H9 (cell line): ENCODE measurements at regions not wholly inside any gene's neighbourhood (a gene's known extent, or its start where the extent isn't known, plus 50 kb on each side); places are given as distances from the start of the nearest gene placed in this dataset.

Source experiments
- DNase-seq: peaks from one replicate; pipeline ENCODE4 v3.0.0-alpha.2; 2017
- H2AFZ ChIP-seq: one replicate; pipeline ENCODE4 v1.6.1; 2013; ENCODE audit warnings: mild to moderate bottlenecking, low read length, control low read depth, moderate library complexity
- H2AK5ac ChIP-seq: 2 replicates; pipeline ENCODE4 v1.6.1; 2013; ENCODE audit warnings: low read length, control low read depth, mixed read lengths; ENCODE audit not compliant: insufficient read length
- H2BK120ac ChIP-seq: one replicate; pipeline ENCODE4 v1.6.1; 2013; ENCODE audit warnings: low read depth, mild to moderate bottlenecking, low read length, control low read depth, inconsistent platforms; ENCODE audit not compliant: poor library complexity, severe bottlenecking
- H2BK12ac ChIP-seq: 2 replicates; pipeline ENCODE4 v1.6.1; 2013; ENCODE audit warnings: low read length, control low read depth, mixed read lengths, low read depth; ENCODE audit not compliant: insufficient read length
- H2BK15ac ChIP-seq: 2 replicates; pipeline ENCODE4 v1.6.1; 2013; ENCODE audit warnings: low read depth, low read length, control low read depth
- H2BK20ac ChIP-seq: one replicate; pipeline ENCODE4 v1.6.1; 2013; ENCODE audit warnings: low read depth, mild to moderate bottlenecking, low read length, control low read depth, inconsistent platforms; ENCODE audit not compliant: poor library complexity, severe bottlenecking
- H2BK5ac ChIP-seq: 2 replicates; pipeline ENCODE4 v1.6.1; 2013; ENCODE audit warnings: low read length, control low read depth, mixed read lengths; ENCODE audit not compliant: insufficient read length
- H3K14ac ChIP-seq: 2 replicates; pipeline ENCODE4 v1.6.1; 2013; ENCODE audit warnings: low read length, control low read depth; ENCODE audit not compliant: insufficient read depth
- H3K18ac ChIP-seq: 2 replicates; pipeline ENCODE4 v1.6.1; 2013; ENCODE audit warnings: low read depth, mild to moderate bottlenecking, mixed read lengths, low read length, control low read depth; ENCODE audit not compliant: insufficient read length
- H3K23ac ChIP-seq: 2 replicates; pipeline ENCODE4 v1.6.1; 2013; ENCODE audit warnings: low read length, control low read depth, mixed read lengths, low read depth; ENCODE audit not compliant: insufficient read length
- H3K23me2 ChIP-seq: 2 replicates; pipeline ENCODE4 v1.6.1; 2013; ENCODE audit warnings: low read depth, mild to moderate bottlenecking, mixed read lengths, low read length, control low read depth; ENCODE audit not compliant: insufficient read length, poor library complexity, severe bottlenecking
- H3K27ac ChIP-seq: 2 replicates; pipeline ENCODE4 v1.5.1; 2013; ENCODE audit warnings: low read length, control low read depth, mixed read lengths, low read depth; ENCODE audit not compliant: insufficient read length
- H3K27me3 ChIP-seq: 2 replicates; pipeline ENCODE4 v1.6.1; 2013; ENCODE audit warnings: low read length, control low read depth, inconsistent platforms; ENCODE audit not compliant: insufficient read depth
- H3K4ac ChIP-seq: 2 replicates; pipeline ENCODE4 v1.6.1; 2013; ENCODE audit warnings: low read depth, mild to moderate bottlenecking, control low read depth, inconsistent platforms, low read length, moderate library complexity
- H3K4me1 ChIP-seq: 2 replicates; pipeline ENCODE4 v1.6.1; 2013; ENCODE audit warnings: low read length, control low read depth, inconsistent platforms; ENCODE audit not compliant: insufficient read depth
- H3K4me2 ChIP-seq: 2 replicates; pipeline ENCODE4 v1.6.1; 2013; ENCODE audit warnings: low read length, control low read depth, mixed read lengths; ENCODE audit not compliant: insufficient read length, insufficient read depth
- H3K56ac ChIP-seq: 2 replicates; pipeline ENCODE4 v1.6.1; 2013; ENCODE audit warnings: low read depth, mild to moderate bottlenecking, mixed read lengths, low read length, control low read depth; ENCODE audit not compliant: insufficient read length
- H3K79me1 ChIP-seq: 2 replicates; pipeline ENCODE4 v1.6.1; 2013; ENCODE audit warnings: low read depth, mild to moderate bottlenecking, moderate library complexity, low read length, control low read depth, inconsistent platforms; ENCODE audit not compliant: insufficient read depth, poor library complexity, severe bottlenecking
- H3K79me2 ChIP-seq: 2 replicates; pipeline ENCODE4 v1.6.1; 2013; ENCODE audit warnings: low read length, control low read depth, inconsistent platforms; ENCODE audit not compliant: insufficient read depth
- H3K9ac ChIP-seq: 2 replicates; pipeline ENCODE4 v1.6.1; 2013; ENCODE audit warnings: low read length, control low read depth, mixed read lengths; ENCODE audit not compliant: insufficient read length; ENCODE audit errors: extremely low read depth
- H3K9me3 ChIP-seq: one replicate; pipeline ENCODE4 v1.6.1; 2013; ENCODE audit warnings: low read depth, low read length, inconsistent platforms; ENCODE audit not compliant: control insufficient read depth
- H3T11ph ChIP-seq: one replicate; pipeline ENCODE4 v1.6.1; 2013; ENCODE audit warnings: mild to moderate bottlenecking, low read length, control low read depth, inconsistent platforms
- H4K20me1 ChIP-seq: one replicate; pipeline ENCODE4 v1.6.1; 2013; ENCODE audit not compliant: control insufficient read depth, insufficient read length, insufficient read depth
- H4K5ac ChIP-seq: 2 replicates; pipeline ENCODE4 v1.6.1; 2013; ENCODE audit warnings: low read depth, mild to moderate bottlenecking, mixed read lengths, low read length, control low read depth; ENCODE audit not compliant: insufficient read length
- H4K8ac ChIP-seq: replicated peaks from 2 replicates; pipeline ENCODE4 v1.6.1; 2013; ENCODE audit warnings: low read length, control low read depth, mixed read lengths, low read depth; ENCODE audit not compliant: insufficient read length
- H4K91ac ChIP-seq: 2 replicates; pipeline ENCODE4 v1.6.1; 2013; ENCODE audit warnings: low read depth, mild to moderate bottlenecking, moderate library complexity, mixed read lengths, low read length, control low read depth; ENCODE audit not compliant: insufficient read length
- H3K27ac Mint-ChIP-seq, 3 experiments: 2 replicates in 2 of 3; 3 replicates in 1 of 3; pipeline ENCODE4 v1.8.0; 2020 to 2021; ENCODE audit warnings: mixed read lengths in 3 of 3, mild to moderate bottlenecking in 1 of 3, moderate library complexity in 1 of 3
- H3K27me3 Mint-ChIP-seq: 2 replicates; pipeline ENCODE4 v1.8.0; 2021; ENCODE audit warnings: low read depth, mild to moderate bottlenecking, moderate library complexity, mixed read lengths
- H3K36me3 Mint-ChIP-seq, 3 experiments: 2 replicates in 2 of 3; 3 replicates in 1 of 3; pipeline ENCODE4 v1.8.0; 2020 to 2021; ENCODE audit warnings: low read depth in 3 of 3, mixed read lengths in 3 of 3; ENCODE audit not compliant: insufficient read depth in 1 of 3
- H3K4me1 Mint-ChIP-seq, 2 experiments: 2 replicates each; pipeline ENCODE4 v1.8.0; 2020; ENCODE audit warnings: mixed read lengths in 2 of 2
- H3K4me3 Mint-ChIP-seq, 2 experiments: 2 replicates in 1 of 2; 3 replicates in 1 of 2; pipeline ENCODE4 v1.8.0; 2020 to 2021; ENCODE audit warnings: mild to moderate bottlenecking in 2 of 2, mixed read lengths in 2 of 2, moderate library complexity in 1 of 2
- H3K9me3 Mint-ChIP-seq, 2 experiments: 2 replicates in 1 of 2; 3 replicates in 1 of 2; pipeline ENCODE4 v1.8.0; 2020; ENCODE audit warnings: mild to moderate bottlenecking in 2 of 2, mixed read lengths in 2 of 2, moderate library complexity in 1 of 2
- WGBS: extraction: QIAGEN DNeasy Blood & Tissue Kit; methylation state at CpG from one replicate; pipeline ENCODE4 v1.1.7; 2013; ENCODE audit warnings: missing lambda C conversion rate, low lambda C conversion rate, mixed read lengths; ENCODE audit not compliant: insufficient read length; ENCODE audit errors: extremely low coverage; 5-methylcytosine and 5-hydroxymethylcytosine counted together
- TF ChIP-seq, protein P1 (sequence below): fragments of 200-600 bp; sonication (generic); conservative IDR thresholded peaks from 3 replicates; pipeline ENCODE4 v1.8.0; 2021; ENCODE audit warnings: antibody characterized with exemption, mild to moderate bottlenecking

DNA sequence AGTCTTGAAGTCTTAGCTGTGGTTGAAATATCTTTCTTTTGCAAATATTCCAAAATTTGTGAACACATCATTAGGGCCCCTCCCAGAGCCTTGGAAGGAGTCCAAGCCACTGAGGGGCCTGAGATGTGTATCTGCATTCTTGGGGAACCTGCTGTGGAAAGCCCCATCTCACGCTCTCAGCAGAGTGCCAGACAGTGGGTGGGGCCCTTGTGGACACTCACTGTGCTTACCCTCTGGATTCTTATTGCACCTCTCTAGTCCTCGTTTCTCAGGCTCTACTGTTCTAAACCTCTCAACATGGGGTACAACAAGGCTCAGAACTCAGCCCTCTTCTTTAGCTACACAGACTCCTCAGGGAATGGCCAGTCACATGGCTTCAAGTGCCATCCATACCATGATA is 416.2 kb upstream of the CDH4 start:
- Histone ChIP-seq H3K27ac (no peak overlapping the region), H3K14ac (no peak overlapping the region), H3K56ac (no peak overlapping the region), H3K4me1 (0 out of 2 replicates have a peak, but pooled peaks cover 4% of the 10 kb centered on the region), H3K4ac (no peak overlapping the region), H3K79me2 (no peaks in the 10 kb centered on the region), H3K23me2 (no peaks in the 10 kb centered on the region), H2AFZ (no peak overlapping the region), H3K27me3 (no peaks in the 10 kb centered on the region), H3K18ac (no peak overlapping the region), H3K23ac (no peak overlapping the region), H3T11ph (no peak overlapping the region), H2BK20ac (no peak overlapping the region), H4K5ac (no peak overlapping the region), H3K9ac (no peak overlapping the region), H4K91ac (no peak overlapping the region), H3K79me1 (no peaks in the 10 kb centered on the region), H4K8ac (no peak overlapping the region), H4K20me1 (no peaks in the 10 kb centered on the region), H2BK120ac (no peak overlapping the region), H2BK5ac (no peak overlapping the region), H2AK5ac (no peak overlapping the region), H2BK12ac (no peak overlapping the region), H3K4me2 (no peak overlapping the region), H2BK15ac (no peak overlapping the region), H3K9me3 (no peaks in the 10 kb centered on the region)
- no peak overlapping the region for H3K4me3 Mint-ChIP-seq
- TF ChIP-seq, protein P1, sequence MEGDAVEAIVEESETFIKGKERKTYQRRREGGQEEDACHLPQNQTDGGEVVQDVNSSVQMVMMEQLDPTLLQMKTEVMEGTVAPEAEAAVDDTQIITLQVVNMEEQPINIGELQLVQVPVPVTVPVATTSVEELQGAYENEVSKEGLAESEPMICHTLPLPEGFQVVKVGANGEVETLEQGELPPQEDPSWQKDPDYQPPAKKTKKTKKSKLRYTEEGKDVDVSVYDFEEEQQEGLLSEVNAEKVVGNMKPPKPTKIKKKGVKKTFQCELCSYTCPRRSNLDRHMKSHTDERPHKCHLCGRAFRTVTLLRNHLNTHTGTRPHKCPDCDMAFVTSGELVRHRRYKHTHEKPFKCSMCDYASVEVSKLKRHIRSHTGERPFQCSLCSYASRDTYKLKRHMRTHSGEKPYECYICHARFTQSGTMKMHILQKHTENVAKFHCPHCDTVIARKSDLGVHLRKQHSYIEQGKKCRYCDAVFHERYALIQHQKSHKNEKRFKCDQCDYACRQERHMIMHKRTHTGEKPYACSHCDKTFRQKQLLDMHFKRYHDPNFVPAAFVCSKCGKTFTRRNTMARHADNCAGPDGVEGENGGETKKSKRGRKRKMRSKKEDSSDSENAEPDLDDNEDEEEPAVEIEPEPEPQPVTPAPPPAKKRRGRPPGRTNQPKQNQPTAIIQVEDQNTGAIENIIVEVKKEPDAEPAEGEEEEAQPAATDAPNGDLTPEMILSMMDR: no peak
- H3K4me1 Mint-ChIP-seq: peaks cover 14 to 23% of the 10 kb centered on the region in 2 experiments
- peaks cover 7 to 13% of the 10 kb centered on the region in 2 experiments for H3K9me3 Mint-ChIP-seq
- peaks cover 2% of the 10 kb centered on the region; the same call in 1 of the 2 replicates for H3K27me3 Mint-ChIP-seq
- H3K27ac Mint-ChIP-seq: no peak overlapping the region
- H3K36me3 Mint-ChIP-seq: peaks cover 0 to 7% (median 2%) of the 10 kb centered on the region in 3 experiments; a peak in 4 of 7 replicates
- no peak for DNase-seq
- WGBS: no CpG with 5 or more reads among the region's 2 CpGs
